Astrocyte of the spinal cord (primary cell): ENCODE measurements at regions not wholly inside any gene's neighbourhood (a gene's known extent, or its start where the extent isn't known, plus 50 kb on each side); places are given as distances from the start of the nearest gene placed in this dataset.

Experiments
- DNase-seq: peaks from one replicate; pipeline ENCODE4 v3.0.0; 2011; ENCODE audit warnings: low read depth, low spot score
- H3K4me3 ChIP-seq: 2 replicates; pipeline ENCODE4 v1.5.1; 2011; ENCODE audit warnings: low read depth, mild to moderate bottlenecking, low read length, moderate library complexity
- in situ Hi-C: cut with HindIII; loops from 2 replicates; pipeline ENCODE4 v1.10.0; 2017; ENCODE audit warnings: low sequenced_read_pairs
- TF ChIP-seq, protein P1 (sequence below): IDR thresholded peaks from 2 replicates; pipeline ENCODE4 v1.5.1; 2012; ENCODE audit warnings: low read depth, mild to moderate bottlenecking, low read length, inconsistent platforms

GRCh38 chr1:58902830-58903513, 119.1 kb upstream of the JUN start:
- no peak for DNase-seq
- in situ Hi-C loops: no loop called here
- peak overlapping the region; percentile 35 for H3K4me3 ChIP-seq
- TF ChIP-seq, protein P1, sequence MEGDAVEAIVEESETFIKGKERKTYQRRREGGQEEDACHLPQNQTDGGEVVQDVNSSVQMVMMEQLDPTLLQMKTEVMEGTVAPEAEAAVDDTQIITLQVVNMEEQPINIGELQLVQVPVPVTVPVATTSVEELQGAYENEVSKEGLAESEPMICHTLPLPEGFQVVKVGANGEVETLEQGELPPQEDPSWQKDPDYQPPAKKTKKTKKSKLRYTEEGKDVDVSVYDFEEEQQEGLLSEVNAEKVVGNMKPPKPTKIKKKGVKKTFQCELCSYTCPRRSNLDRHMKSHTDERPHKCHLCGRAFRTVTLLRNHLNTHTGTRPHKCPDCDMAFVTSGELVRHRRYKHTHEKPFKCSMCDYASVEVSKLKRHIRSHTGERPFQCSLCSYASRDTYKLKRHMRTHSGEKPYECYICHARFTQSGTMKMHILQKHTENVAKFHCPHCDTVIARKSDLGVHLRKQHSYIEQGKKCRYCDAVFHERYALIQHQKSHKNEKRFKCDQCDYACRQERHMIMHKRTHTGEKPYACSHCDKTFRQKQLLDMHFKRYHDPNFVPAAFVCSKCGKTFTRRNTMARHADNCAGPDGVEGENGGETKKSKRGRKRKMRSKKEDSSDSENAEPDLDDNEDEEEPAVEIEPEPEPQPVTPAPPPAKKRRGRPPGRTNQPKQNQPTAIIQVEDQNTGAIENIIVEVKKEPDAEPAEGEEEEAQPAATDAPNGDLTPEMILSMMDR: no peak

GRCh38 chr1:58903514-58904298, 119.9 kb upstream of the JUN start:
- in situ Hi-C loops: no loop called here
- TF ChIP-seq, protein P1: no peak
- peak overlapping the region; percentile 36 for H3K4me3 ChIP-seq
- DNase-seq: peak; percentile 95

- in situ Hi-C loops: no loop called here
- TF ChIP-seq, protein P1: no peak
- H3K4me3 ChIP-seq: peak overlapping the region; percentile 36
- DNase-seq: no peak
These were observed 120.7 kb upstream of the JUN start for GRCh38 chr1:58904299-58905125.

GRCh38 chr1:58905126-58905490, 121.3 kb upstream of the JUN start:
- TF ChIP-seq, protein P1: no peak
- in situ Hi-C loops: no loop called here
- no peak for DNase-seq
- H3K4me3 ChIP-seq: no peak overlapping the region

DNA sequence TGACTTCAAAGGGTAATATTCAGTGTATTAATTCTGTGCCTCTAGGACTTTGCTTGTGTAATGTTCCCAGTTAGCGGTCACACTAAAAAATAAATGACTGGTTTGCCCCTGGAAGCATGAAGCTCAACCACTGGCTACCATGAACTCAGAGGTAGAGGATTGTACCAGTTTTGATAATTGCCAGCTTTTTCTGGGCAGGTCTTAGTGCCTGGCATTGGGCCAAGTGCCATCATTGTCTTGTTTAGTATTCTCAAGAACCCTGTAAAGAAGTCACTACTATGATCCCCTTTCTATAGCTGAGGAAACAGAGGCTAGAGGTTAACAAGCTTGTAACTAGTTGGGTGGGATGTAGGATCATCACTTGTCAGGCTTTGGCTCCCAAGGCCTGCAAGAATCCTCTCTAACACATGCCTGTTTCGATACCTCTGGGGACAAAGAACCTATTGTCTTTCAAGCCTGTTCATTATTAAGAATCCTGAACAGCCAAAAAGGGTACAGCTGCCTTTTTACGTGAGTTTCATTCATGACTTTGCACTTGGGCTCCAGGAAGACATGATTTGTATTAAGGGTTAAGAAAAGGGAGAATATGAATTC, 121.9 kb upstream of the JUN start:
- no peak overlapping the region for H3K4me3 ChIP-seq
- DNase-seq: no peak
- in situ Hi-C loops: no loop called here
- TF ChIP-seq, protein P1: no peak

- no peak overlapping the region for H3K4me3 ChIP-seq
- TF ChIP-seq, protein P1: no peak
- in situ Hi-C loops: no loop called here
- DNase-seq: no peak
These were observed 123.6 kb upstream of the JUN start for GRCh38 chr1:58907398-58907797.
